HUES48 (cell line): ENCODE measurements at regions not wholly inside any gene's neighbourhood (a gene's known extent, or its start where the extent isn't known, plus 50 kb on each side); places are given as distances from the start of the nearest gene placed in this dataset.
"Not testable (repeated sequence)": the region's sequence is repeated elsewhere in the genome, so short reads cannot be mapped to it uniquely, and the experiment has no call there.

Experiments
- H3K27ac ChIP-seq: one replicate; pipeline ENCODE4 v1.7.0; 2013; ENCODE audit warnings: low read depth, low read length, inconsistent platforms
- H3K27me3 ChIP-seq: 2 replicates; pipeline ENCODE4 v1.6.1; 2013; ENCODE audit warnings: mild to moderate bottlenecking, low read length; ENCODE audit not compliant: control insufficient read depth, insufficient read depth
- H3K36me3 ChIP-seq: 2 replicates; pipeline ENCODE4 v1.6.1; 2013; ENCODE audit warnings: low read length; ENCODE audit not compliant: control insufficient read depth, insufficient read depth
- H3K4me1 ChIP-seq: 2 replicates; pipeline ENCODE4 v1.6.1; 2013; ENCODE audit warnings: mild to moderate bottlenecking, low read length; ENCODE audit not compliant: control insufficient read depth, insufficient read depth
- H3K4me3 ChIP-seq: 2 replicates; pipeline ENCODE4 v1.5.1; 2013; ENCODE audit warnings: mild to moderate bottlenecking, low read depth, low read length
- H3K9ac ChIP-seq: 2 replicates; pipeline ENCODE4 v1.6.1; 2013; ENCODE audit warnings: mild to moderate bottlenecking, low read depth, low read length, moderate library complexity
- H3K9me3 ChIP-seq: 2 replicates; pipeline ENCODE4 v1.6.1; 2013; ENCODE audit warnings: low read length; ENCODE audit not compliant: control insufficient read depth, insufficient read depth

DNA sequence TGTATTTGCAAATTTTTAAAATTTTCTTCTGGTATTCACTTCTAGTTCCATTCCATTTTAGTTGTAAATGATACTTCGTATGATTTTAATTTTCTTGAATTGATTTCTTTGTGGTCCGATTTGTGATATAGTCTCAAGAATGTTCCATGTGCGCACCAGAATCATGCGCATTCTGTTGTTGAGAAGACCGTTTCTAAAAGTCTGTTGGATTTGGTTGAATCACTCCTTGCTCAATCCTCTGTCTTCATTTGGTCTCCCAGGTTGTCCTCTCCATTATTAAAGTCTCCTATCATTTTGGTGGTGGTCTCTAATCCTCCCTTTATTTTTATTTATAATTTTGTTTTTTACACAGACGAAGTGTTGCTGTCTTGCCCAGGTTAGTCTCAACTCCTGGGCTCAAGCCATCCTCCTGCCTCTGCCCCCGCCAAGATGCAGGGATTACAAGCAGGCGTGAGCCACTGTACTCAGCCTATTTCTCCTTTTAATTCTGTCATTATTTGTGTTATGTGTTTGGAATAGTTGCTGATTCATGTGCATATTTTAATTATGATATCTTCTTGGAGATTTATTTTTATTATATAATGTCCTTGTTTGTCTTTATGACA, 1490.8 kb downstream of the FOXD4L5 start:
- not testable (repeated sequence) for H3K36me3 ChIP-seq, H3K4me3 ChIP-seq, H3K9ac ChIP-seq, H3K27ac ChIP-seq, H3K27me3 ChIP-seq, H3K4me1 ChIP-seq
- H3K9me3 ChIP-seq, result peaks cover 43% of the 10 kb centered on the region

DNA sequence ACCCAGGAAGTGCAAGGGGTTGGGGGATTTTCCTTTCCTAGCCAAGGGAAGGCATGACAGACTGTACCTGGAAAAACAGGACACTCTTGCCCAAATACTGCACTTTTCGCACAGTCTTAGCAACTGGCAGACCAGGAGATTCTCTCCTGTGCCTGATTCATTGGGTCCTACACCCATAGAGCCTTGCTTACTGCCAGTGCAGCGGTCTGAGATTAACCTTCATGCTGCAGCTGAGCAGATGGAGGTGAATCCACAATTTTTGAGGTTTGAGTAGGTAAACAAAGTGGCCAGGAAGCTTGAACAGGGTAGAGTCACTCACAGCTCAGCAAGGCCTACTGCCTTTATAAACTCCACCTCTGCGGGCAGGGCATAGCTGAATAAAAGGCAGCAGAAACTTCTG, 1497.6 kb downstream of the FOXD4L5 start:
- H3K9me3 ChIP-seq, result peaks cover 31% of the 10 kb centered on the region
- not testable (repeated sequence) for H3K36me3 ChIP-seq, H3K27me3 ChIP-seq, H3K27ac ChIP-seq, H3K4me3 ChIP-seq, H3K4me1 ChIP-seq, H3K9ac ChIP-seq

DNA sequence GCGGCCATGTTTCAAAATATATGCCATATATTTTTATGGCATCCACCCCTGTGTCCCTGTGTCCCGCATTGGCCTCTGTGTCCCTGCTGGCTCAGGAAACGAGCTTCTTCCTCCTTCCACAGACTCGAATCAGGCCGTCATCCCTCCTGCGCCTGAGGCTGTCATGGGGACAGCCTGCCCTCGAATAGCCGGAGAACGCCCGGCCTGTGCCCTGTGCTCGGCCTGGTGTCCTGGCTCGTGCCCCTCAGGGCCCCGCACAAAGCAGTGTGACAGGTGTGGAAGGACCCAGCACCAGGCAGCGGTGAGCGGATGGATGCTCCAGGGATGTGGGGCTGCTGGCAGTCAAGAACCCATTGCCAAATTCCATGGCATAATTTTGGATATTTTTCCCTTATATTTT, 1500.0 kb downstream of the FOXD4L5 start:
- not testable (repeated sequence) for H3K36me3 ChIP-seq, H3K27ac ChIP-seq, H3K4me3 ChIP-seq, H3K4me1 ChIP-seq, H3K9ac ChIP-seq
- H3K27me3 ChIP-seq, result peaks cover 12% of the 10 kb centered on the region
- H3K9me3 ChIP-seq, result peaks cover 17% of the 10 kb centered on the region

GRCh38 chr9:63784421-63784820, 1500.6 kb downstream of the FOXD4L5 start:
- H3K9me3 ChIP-seq, result peaks cover 14% of the 10 kb centered on the region

DNA sequence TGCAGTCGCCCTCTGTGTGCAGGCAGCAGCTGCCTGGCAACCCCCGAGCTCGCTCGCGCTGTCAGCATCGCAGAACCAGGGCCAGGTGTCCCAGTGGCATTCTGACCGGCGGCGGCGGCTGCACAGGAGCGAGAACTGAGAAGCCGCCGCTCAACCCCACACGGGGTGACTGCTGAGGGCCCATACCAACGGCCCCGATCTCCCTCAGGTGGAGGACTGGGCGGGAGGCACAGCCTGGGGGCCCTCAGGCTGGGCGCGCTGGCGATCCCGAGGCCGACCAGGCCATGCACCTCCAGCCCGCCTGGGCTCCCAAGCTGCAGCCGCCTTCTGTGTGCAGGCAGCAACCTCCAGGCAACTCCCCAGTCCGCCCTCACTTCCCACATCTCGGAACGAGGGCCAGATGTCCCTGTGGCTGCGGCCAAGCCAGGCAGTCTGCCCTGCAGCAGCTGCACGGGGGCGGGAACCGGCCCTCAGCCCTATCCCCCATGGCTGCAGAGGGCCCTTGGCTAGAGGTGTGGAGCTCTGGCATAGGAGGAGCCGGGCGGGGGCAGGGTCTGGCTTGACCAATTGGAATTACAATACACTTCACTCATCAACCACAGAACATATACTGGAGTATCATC, 1503.1 kb downstream of the FOXD4L5 start:
- not testable (repeated sequence) for H3K27ac ChIP-seq, H3K4me1 ChIP-seq, H3K36me3 ChIP-seq, H3K9ac ChIP-seq, H3K9me3 ChIP-seq, H3K4me3 ChIP-seq, H3K27me3 ChIP-seq

More at GRCh38 chr9:63784421-63784820, 1500.6 kb downstream of the FOXD4L5 start:
- not testable (repeated sequence) for H3K4me1 ChIP-seq, H3K9ac ChIP-seq, H3K36me3 ChIP-seq, H3K27ac ChIP-seq, H3K4me3 ChIP-seq
- peaks cover 12% of the 10 kb centered on the region for H3K27me3 ChIP-seq

DNA sequence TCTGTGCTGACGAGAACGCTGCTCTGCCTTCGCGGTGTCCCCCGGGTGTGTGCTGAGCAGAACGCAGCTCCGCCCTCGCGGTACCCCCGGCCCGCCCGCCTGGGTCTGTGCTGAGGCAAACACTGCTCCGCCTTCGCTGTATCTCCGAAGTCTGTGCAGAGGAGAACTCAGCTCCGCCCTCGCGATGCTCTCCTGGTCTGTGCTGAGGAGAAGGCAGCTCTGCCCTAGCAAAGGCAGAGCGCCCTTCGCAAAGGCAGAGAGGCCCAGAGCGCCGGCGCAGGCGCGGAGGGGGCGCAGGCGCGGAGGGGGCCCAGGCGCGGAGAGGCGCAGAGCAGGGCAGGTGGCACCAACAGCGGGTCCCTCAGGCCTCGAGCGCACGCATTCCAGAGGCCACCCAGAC, 1503.6 kb downstream of the FOXD4L5 start:
- H3K9ac ChIP-seq, H3K36me3 ChIP-seq, H3K9me3 ChIP-seq, H3K4me1 ChIP-seq, H3K4me3 ChIP-seq, H3K27ac ChIP-seq, H3K27me3 ChIP-seq: not testable (repeated sequence)

- H3K9ac ChIP-seq, H3K36me3 ChIP-seq, H3K9me3 ChIP-seq, H3K27me3 ChIP-seq, H3K27ac ChIP-seq, H3K4me3 ChIP-seq, H3K4me1 ChIP-seq: not testable (repeated sequence)
Observed at GRCh38 chr9:63776220-63776619, 1508.8 kb downstream of the FOXD4L5 start.

DNA sequence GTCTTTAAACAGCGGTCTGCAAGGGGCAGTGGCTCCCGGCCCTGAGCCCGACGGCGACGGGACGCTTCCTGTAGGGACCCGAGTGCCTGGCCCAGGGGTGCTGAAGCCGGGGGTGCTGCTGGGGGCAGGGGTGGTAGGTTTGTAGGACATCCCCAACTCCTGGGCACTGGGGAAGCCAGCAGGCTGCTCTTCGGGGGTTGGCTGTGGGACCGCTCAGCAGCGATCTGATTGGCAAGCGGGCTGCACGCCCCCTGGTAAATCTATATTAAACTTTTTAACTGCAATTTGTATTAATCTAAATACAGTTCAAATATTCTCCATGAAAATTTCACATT, 1510.0 kb downstream of the FOXD4L5 start:
- H3K4me1 ChIP-seq, H3K9me3 ChIP-seq, H3K9ac ChIP-seq, H3K27ac ChIP-seq, H3K27me3 ChIP-seq, H3K36me3 ChIP-seq, H3K4me3 ChIP-seq: not testable (repeated sequence)

DNA sequence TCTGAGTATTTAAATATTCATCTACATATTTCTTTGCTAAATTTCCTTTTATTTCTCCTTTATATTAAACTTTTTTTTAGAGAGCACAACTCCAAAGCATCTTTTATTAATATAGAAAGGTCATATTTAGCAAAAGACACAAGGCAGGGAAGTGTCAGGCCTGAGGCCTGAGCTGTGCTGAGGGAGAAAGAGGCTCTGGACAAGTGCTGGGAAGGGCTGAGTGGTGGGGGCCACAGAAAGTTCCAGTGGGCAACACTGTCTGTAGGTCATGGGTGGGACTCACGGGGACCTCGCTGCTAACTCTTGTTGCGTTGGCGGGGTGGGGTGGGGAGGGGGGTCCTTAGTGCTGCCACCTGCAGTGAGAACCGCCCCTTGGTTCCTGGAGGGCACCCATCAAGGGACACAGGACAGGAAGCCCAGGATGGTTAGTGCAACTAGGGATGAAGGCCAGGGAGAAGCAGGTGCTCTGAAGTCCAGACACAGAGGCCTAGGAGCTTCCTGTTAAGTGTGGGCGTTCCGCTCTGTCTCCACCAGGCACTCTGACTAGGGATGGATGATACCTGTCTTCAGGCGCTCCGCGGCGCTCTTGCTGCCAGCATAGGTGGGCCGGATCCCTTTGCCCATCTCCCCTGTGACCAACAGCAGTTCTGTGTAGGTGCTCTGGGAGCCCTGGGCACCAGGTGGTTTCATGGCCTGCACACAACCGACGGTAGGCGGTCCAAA, 1510.5 kb downstream of the FOXD4L5 start:
- not testable (repeated sequence) for H3K36me3 ChIP-seq, H3K4me1 ChIP-seq, H3K9ac ChIP-seq, H3K27me3 ChIP-seq, H3K27ac ChIP-seq, H3K9me3 ChIP-seq, H3K4me3 ChIP-seq

DNA sequence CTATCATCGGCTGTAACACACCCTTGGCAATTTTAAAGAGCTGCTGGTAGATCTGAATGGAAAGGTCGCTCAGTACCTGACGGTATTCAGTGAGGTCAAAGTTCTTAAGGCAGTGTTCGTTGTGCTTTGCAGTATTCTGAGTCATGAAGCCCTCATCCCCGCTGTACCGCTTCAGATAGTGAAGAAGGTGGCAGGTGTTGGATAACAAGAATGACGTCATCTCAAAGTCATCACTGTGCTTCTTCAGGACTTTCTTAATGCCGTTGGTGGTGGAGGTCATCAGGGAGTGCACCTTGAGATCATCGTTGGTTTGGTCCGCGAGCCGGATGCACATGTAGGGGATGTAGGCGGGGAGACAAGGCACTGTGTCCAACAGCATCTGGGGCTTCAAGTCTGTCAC, 1522.8 kb downstream of the FOXD4L5 start:
- not testable (repeated sequence) for H3K4me1 ChIP-seq, H3K36me3 ChIP-seq, H3K4me3 ChIP-seq, H3K27ac ChIP-seq, H3K27me3 ChIP-seq, H3K9ac ChIP-seq
- H3K9me3 ChIP-seq, result peaks cover 24% of the 10 kb centered on the region; the same call in 1 of the 2 replicates

- H3K36me3 ChIP-seq, H3K9ac ChIP-seq, H3K27me3 ChIP-seq, H3K4me1 ChIP-seq, H3K27ac ChIP-seq, H3K4me3 ChIP-seq: not testable (repeated sequence)
- peaks cover 26% of the 10 kb centered on the region for H3K9me3 ChIP-seq
Observed at GRCh38 chr9:63729021-63729420, 1556.0 kb downstream of the FOXD4L5 start.
